Activated T-helper 17 cell treated with anti-CD3 and anti-CD28 coated beads, Interleukin-2, amount 50 U/mL, for 72 hours (primary cell): ENCODE measurements at regions not wholly inside any gene's neighbourhood (a gene's known extent, or its start where the extent isn't known, plus 50 kb on each side); places are given as distances from the start of the nearest gene placed in this dataset.
"Not testable (repeated sequence)": the region's sequence is repeated elsewhere in the genome, so short reads cannot be mapped to it uniquely, and the experiment has no call there.

Experiments used
- ATAC-seq: fragments of 150-1000 bp; cut with Tn5 transposase; replicated peaks from 2 replicates; pipeline ENCODE4 v1.10.0; 2021; ENCODE audit warnings: mild to moderate bottlenecking, moderate library complexity
- H3K27ac Mint-ChIP-seq: one replicate; pipeline ENCODE4 v1.8.0; 2022; ENCODE audit warnings: mixed read lengths
- H3K27me3 Mint-ChIP-seq: one replicate; pipeline ENCODE4 v1.8.0; 2022; ENCODE audit warnings: mixed read lengths
- H3K36me3 Mint-ChIP-seq: one replicate; pipeline ENCODE4 v1.8.0; 2022; ENCODE audit warnings: low read depth, mild to moderate bottlenecking, mixed read lengths
- H3K4me1 Mint-ChIP-seq: one replicate; pipeline ENCODE4 v1.8.0; 2022; ENCODE audit warnings: mixed read lengths
- H3K4me3 Mint-ChIP-seq: one replicate; pipeline ENCODE4 v1.8.0; 2022; ENCODE audit warnings: mild to moderate bottlenecking, mixed read lengths
- H3K9me3 Mint-ChIP-seq: one replicate; pipeline ENCODE4 v1.8.0; 2022; ENCODE audit warnings: mixed read lengths

GRCh38 chr2:228793116-228793515 lies 478.0 kb downstream of the PID1 start:
- Mint-ChIP-seq H3K4me1 (no peaks in the 10 kb centered on the region), H3K27me3 (no peaks in the 10 kb centered on the region), H3K9me3 (peaks cover 18% of the 10 kb centered on the region), H3K27ac (no peak overlapping the region), H3K36me3 (no peaks in the 10 kb centered on the region), H3K4me3 (no peak overlapping the region)
- ATAC-seq: no peak

- H3K27me3 Mint-ChIP-seq: no peaks in the 10 kb centered on the region
- H3K4me1 Mint-ChIP-seq: no peaks in the 10 kb centered on the region
- H3K27ac Mint-ChIP-seq: no peak overlapping the region
- no peaks in the 10 kb centered on the region for H3K36me3 Mint-ChIP-seq
- no peak for ATAC-seq
- H3K9me3 Mint-ChIP-seq: peaks cover 12% of the 10 kb centered on the region
- H3K4me3 Mint-ChIP-seq: no peak overlapping the region
Observed at GRCh38 chr2:228786901-228787300, 484.2 kb downstream of the PID1 start.

- ATAC-seq: no peak
- Mint-ChIP-seq H3K36me3 (no peaks in the 10 kb centered on the region), H3K4me1 (no peaks in the 10 kb centered on the region)
Observed at GRCh38 chr2:228782281-228782680, 488.8 kb downstream of the PID1 start.

GRCh38 chr2:228777855-228778355 lies 493.2 kb downstream of the PID1 start:
- no peaks in the 10 kb centered on the region for H3K27me3 Mint-ChIP-seq
- H3K27ac Mint-ChIP-seq: no peak overlapping the region
- peaks cover 4% of the 10 kb centered on the region for H3K9me3 Mint-ChIP-seq
- H3K36me3 Mint-ChIP-seq: no peaks in the 10 kb centered on the region
- H3K4me1 Mint-ChIP-seq: no peaks in the 10 kb centered on the region
- no peak for ATAC-seq
- H3K4me3 Mint-ChIP-seq: no peak overlapping the region

More at GRCh38 chr2:228782281-228782680, 488.8 kb downstream of the PID1 start:
- Mint-ChIP-seq H3K27me3 (no peaks in the 10 kb centered on the region), H3K9me3 (peaks cover 8% of the 10 kb centered on the region), H3K27ac (no peak overlapping the region), H3K4me3 (no peak overlapping the region)

GRCh38 chr2:228774548-228774947 lies 496.5 kb downstream of the PID1 start:
- no peak overlapping the region for H3K27ac Mint-ChIP-seq
- no peaks in the 10 kb centered on the region for H3K4me1 Mint-ChIP-seq
- H3K9me3 Mint-ChIP-seq: peaks cover 4% of the 10 kb centered on the region
- no peaks in the 10 kb centered on the region for H3K36me3 Mint-ChIP-seq
- no peak overlapping the region for H3K4me3 Mint-ChIP-seq
- no peaks in the 10 kb centered on the region for H3K27me3 Mint-ChIP-seq
- no peak for ATAC-seq

GRCh38 chr2:228771774-228772173 lies 499.3 kb downstream of the PID1 start:
- Mint-ChIP-seq H3K4me3 (no peak overlapping the region), H3K9me3 (peaks cover 4% of the 10 kb centered on the region), H3K27me3 (no peaks in the 10 kb centered on the region), H3K4me1 (no peaks in the 10 kb centered on the region), H3K27ac (no peak overlapping the region), H3K36me3 (no peaks in the 10 kb centered on the region)
- ATAC-seq: no peak

- H3K27me3 Mint-ChIP-seq: no peaks in the 10 kb centered on the region
- no peaks in the 10 kb centered on the region for H3K36me3 Mint-ChIP-seq
- no peak for ATAC-seq
- no peak overlapping the region for H3K4me3 Mint-ChIP-seq
- H3K9me3 Mint-ChIP-seq: peaks cover 4% of the 10 kb centered on the region
- H3K27ac Mint-ChIP-seq: no peak overlapping the region
- H3K4me1 Mint-ChIP-seq: no peaks in the 10 kb centered on the region
Observed at GRCh38 chr2:228771315-228771714, 499.8 kb downstream of the PID1 start.

GRCh38 chr2:228768818-228769217 lies 502.3 kb downstream of the PID1 start:
- H3K27me3 Mint-ChIP-seq: no peaks in the 10 kb centered on the region
- H3K4me1 Mint-ChIP-seq: no peaks in the 10 kb centered on the region
- no peak overlapping the region for H3K27ac Mint-ChIP-seq
- no peak overlapping the region for H3K4me3 Mint-ChIP-seq
- H3K9me3 Mint-ChIP-seq: no peaks in the 10 kb centered on the region
- ATAC-seq: no peak
- H3K36me3 Mint-ChIP-seq: no peaks in the 10 kb centered on the region

GRCh38 chr2:228768141-228768540 lies 502.9 kb downstream of the PID1 start:
- not testable (repeated sequence) for H3K36me3 Mint-ChIP-seq, H3K9me3 Mint-ChIP-seq, H3K4me1 Mint-ChIP-seq, ATAC-seq, H3K27ac Mint-ChIP-seq, H3K4me3 Mint-ChIP-seq, H3K27me3 Mint-ChIP-seq

GRCh38 chr2:228767196-228767595 lies 503.9 kb downstream of the PID1 start:
- no peaks in the 10 kb centered on the region for H3K27me3 Mint-ChIP-seq
- no peaks in the 10 kb centered on the region for H3K36me3 Mint-ChIP-seq
- H3K4me3 Mint-ChIP-seq: no peak overlapping the region
- no peak for ATAC-seq
- H3K4me1 Mint-ChIP-seq: no peaks in the 10 kb centered on the region
- H3K27ac Mint-ChIP-seq: no peak overlapping the region
- H3K9me3 Mint-ChIP-seq: peaks cover 4% of the 10 kb centered on the region

- no peak overlapping the region for H3K27ac Mint-ChIP-seq
- no peak overlapping the region for H3K4me3 Mint-ChIP-seq
- H3K9me3 Mint-ChIP-seq: peaks cover 4% of the 10 kb centered on the region
- H3K27me3 Mint-ChIP-seq: no peaks in the 10 kb centered on the region
- H3K36me3 Mint-ChIP-seq: no peaks in the 10 kb centered on the region
- ATAC-seq: no peak
- no peaks in the 10 kb centered on the region for H3K4me1 Mint-ChIP-seq
Observed at GRCh38 chr2:228763379-228763981, 507.6 kb downstream of the PID1 start.

- ATAC-seq: no peak
- H3K9me3 Mint-ChIP-seq: peaks cover 4% of the 10 kb centered on the region
- H3K27ac Mint-ChIP-seq: no peak overlapping the region
- no peaks in the 10 kb centered on the region for H3K27me3 Mint-ChIP-seq
- no peak overlapping the region for H3K4me3 Mint-ChIP-seq
- no peaks in the 10 kb centered on the region for H3K36me3 Mint-ChIP-seq
- H3K4me1 Mint-ChIP-seq: no peaks in the 10 kb centered on the region
Observed at GRCh38 chr2:228762565-228762964, 508.5 kb downstream of the PID1 start.

GRCh38 chr2:228755661-228756060 lies 515.4 kb downstream of the PID1 start:
- not testable (repeated sequence) for H3K4me1 Mint-ChIP-seq, H3K4me3 Mint-ChIP-seq, H3K27me3 Mint-ChIP-seq, H3K9me3 Mint-ChIP-seq, H3K36me3 Mint-ChIP-seq, ATAC-seq, H3K27ac Mint-ChIP-seq

- no peak overlapping the region for H3K4me3 Mint-ChIP-seq
- no peak for ATAC-seq
Observed at GRCh38 chr2:228747483-228747882, 523.6 kb downstream of the PID1 start.

GRCh38 chr2:228738671-228739380 lies 532.3 kb downstream of the PID1 start:
- Mint-ChIP-seq H3K4me1 (no peaks in the 10 kb centered on the region), H3K27ac (no peak overlapping the region), H3K27me3 (no peaks in the 10 kb centered on the region), H3K4me3 (no peak overlapping the region), H3K9me3 (peaks cover 10% of the 10 kb centered on the region), H3K36me3 (no peaks in the 10 kb centered on the region)
- ATAC-seq: no peak

More at GRCh38 chr2:228747483-228747882, 523.6 kb downstream of the PID1 start:
- Mint-ChIP-seq H3K9me3 (no peaks in the 10 kb centered on the region), H3K36me3 (no peaks in the 10 kb centered on the region), H3K4me1 (no peaks in the 10 kb centered on the region), H3K27ac (no peak overlapping the region), H3K27me3 (no peaks in the 10 kb centered on the region)
